Putamen (tissue), 1 donor: ENCODE measurements at regions not wholly inside any gene's neighbourhood (a gene's known extent, or its start where the extent isn't known, plus 50 kb on each side); places are given as distances from the start of the nearest gene placed in this dataset.
A peak's percentile ranks its signal among the peaks of the same experiment; 100 is the strongest.

ENCODE experiments used
- DNase-seq: peaks from one replicate; pipeline ENCODE4 v3.0.0-alpha.2; 2016; ENCODE audit warnings: low spot score

DNA sequence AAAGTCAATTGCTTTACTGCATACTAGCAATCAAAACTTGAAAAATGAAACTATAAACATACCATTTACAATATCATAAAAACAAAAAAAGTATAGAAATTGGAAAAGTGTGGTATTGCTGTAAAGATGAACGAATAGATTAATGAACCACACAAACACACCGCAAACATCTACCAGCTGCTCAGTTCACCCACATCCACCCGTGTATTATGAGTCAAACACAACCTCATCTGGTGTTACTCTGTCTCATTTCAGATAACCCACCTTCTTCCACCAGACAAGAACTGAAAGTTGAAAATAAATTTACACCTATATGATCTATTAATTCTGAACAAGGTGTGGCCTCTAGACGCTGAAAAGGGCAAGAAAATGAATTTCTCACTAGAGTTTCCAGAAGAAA is 53.3 kb downstream of the BLID start:
- no peak for DNase-seq

DNA sequence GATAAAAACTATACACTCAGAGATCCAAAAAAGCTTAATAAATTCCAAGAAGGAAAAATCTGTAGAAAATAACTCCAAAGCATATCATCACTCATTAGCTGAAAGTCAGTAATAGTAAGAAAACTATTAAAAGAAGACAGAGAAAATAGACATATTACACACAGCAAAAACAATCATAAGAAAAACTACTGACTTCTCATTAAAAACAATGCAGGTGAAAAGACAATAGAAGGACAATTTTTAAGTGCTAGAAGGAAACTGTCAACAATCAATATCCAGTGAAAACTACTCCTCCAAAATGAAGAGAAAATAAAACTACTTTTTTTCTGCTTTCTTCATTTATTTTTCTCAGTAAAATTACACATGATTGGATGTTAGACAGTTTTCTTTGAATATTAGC is 56.5 kb downstream of the BLID start:
- no peak for DNase-seq

DNA sequence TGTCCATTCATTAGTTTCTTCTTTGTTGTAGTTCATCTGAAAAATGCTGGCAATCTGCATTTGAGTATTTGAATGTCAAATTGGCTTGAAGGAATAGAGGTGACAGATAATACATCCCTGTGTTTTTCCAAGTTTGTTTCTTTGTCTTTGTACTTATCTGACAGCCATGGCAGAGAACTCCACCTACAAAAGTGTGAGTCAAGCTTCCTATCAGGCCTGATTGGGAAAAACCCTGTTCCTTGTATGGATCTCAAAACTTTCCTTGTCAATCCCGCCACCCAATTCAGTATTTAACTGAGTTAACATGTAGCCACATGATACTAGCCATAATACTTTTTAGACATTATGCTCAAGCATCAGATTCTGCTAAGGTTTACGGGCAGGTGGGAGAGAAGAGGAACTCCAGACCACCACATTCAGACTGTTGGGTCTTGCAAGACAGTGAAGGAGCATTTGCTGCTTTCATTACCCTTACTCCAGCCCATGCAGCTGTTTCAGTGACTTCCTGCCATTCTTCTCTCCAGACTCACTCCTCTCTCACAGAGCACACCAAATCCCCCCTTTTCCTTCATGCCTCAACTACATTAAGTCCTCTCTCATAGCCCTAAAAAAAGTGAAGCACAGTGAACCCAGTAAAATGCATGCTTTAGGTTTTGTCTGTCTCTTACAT is 65.9 kb downstream of the BLID start:
- DNase-seq: no peak

DNA sequence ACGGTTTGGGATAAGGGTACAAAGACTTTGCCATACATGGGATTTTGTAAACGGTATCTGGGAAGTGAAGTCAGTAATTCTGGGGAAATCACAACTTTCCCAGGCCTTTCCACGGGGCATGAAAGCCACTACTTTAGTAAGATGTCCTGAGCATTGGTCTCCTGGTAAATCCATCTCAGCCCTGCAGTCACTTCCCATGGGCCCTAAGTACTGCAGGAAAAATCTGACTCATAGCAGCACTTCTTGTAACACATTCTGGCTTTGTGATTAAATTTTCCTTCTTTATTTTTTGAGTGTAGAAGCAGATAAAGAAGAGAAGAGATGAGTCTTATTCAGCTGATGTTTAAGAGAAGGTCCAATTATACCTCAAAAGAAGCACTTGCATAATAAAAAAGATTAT is 67.6 kb downstream of the BLID start:
- DNase-seq: no peak

DNA sequence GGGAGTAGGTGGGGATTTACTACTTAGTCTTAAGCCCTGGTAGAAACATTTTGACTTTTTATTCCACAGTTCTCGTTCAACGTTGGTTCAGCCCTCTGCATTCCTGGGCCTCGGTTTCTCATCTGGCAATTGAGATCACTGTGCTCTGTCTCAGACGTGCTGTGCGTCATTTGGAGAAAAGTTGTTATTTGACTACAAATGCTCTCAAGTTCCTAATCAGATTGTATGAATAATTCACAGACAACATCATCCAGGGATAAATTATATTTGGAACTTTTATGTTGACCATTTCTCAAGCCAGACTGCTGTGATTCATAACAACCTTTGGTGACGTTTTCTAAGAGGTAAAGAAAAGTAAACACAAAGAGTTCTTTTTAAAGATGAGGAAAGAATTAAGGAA is 69.2 kb downstream of the BLID start:
- DNase-seq: no peak

DNA sequence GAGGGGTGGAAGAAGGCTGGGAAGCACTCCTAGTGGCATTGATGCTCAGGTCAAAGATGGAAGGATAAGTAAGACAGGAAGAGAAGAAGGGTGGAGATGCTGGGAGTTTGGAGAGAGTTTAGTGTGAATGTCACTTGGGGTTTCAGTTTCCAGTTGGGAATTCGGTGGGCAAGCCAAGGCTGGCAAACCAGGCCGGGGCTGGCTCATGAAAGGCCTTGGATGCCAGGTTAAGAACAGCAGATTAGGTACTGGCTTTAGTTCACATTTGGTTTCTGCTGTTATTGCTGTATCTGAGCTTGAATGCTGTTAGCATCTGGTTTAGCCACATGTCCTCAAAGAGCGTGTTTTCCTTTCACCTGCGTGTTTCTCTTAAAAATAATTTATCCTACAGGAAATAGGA is 69.6 kb downstream of the BLID start:
- no peak for DNase-seq

DNA sequence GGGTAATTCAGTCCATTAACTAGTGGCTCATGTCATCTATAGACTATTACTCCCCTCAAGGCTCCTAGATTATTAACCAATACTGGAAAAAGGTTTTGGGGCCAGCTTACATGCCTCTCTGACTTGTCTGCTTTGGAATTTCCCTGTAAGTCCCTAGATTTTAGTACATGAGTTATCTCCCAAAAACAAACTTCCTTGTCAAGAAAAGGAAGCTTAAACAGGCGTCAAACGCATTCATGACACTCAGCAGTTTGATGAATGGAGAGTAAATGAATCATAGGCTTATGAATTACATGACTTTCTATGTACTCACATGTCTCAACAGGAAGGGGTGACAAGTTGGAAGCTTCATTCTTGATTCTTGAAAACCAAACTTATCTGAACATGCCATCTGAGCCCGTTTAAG is 70.8 kb downstream of the BLID start:
- DNase-seq: no peak

DNA sequence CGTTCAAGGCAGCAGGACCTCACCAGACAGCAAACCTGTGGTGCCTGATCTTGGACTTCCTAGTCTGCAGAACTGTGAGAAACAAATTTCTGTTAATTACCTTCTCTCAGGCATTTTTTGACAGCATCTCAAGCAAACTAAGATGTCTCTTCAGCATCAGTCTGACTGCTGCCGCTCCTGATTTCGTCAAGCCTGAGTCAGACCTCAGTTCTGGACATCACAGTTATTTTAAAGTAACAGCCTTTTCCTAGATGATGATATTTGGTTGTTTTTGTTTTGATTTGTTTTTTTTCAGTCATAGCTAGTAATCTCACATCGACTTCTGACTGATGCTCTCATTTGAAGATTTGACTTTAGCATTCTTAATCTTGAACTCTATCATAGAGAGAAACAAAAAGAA is 71.9 kb downstream of the BLID start:
- DNase-seq: no peak

DNA sequence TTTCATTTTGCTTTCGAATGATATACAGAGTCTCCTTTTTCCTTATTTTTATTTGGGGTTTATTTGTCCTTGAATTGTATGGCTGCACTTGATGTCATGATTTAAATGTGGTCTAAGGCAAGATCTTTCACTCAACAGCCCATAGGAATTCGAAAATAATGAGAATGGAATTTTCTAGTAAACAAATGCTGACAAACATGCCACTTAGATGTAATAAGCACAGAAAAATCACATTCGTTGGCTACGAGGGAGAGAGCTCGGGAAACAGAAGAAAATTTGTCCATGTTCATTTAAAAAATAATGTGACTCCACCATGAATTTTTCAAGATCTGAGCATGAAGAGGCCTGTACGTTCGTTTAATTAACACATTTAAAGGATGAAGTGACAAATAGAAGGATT is 73.0 kb downstream of the BLID start:
- no peak for DNase-seq

DNA sequence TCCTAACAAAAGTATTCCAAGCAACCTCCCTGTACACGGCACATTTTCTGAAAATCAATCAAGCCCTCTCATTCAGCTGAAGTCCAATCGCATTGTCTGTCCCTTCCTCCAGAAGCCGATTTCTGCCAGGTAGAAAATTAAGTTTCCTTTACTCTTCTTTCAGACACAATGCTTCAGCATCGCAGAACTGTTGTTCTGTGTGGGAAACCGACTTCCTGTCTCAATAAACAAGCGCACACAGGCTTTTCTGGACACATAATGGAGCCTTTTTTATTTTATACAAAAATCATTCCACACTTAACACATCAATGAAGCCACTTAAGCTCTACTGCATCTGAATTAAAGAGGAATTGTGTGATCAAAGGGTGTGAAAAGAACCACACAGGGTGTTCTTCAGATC is 75.6 kb downstream of the BLID start:
- no peak for DNase-seq

DNA sequence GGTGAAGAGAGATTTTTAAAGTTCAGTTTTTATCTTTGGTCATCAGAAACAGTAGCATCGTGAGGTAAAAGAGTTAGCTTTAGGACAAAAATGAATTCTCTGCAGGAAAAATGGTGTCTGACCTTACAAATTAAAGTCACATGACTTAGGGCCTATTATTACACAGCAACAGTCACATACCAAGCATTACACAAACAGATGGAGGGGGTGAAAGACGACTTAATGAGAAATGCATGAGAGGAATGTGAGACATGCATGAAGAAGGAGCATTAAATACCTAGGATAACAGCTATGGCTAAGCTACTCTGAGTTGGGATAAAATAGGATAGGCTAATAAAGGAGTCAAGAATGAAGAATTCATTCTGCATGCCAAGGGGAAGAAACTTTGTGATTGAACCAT is 77.5 kb downstream of the BLID start:
- DNase-seq: no peak

DNA sequence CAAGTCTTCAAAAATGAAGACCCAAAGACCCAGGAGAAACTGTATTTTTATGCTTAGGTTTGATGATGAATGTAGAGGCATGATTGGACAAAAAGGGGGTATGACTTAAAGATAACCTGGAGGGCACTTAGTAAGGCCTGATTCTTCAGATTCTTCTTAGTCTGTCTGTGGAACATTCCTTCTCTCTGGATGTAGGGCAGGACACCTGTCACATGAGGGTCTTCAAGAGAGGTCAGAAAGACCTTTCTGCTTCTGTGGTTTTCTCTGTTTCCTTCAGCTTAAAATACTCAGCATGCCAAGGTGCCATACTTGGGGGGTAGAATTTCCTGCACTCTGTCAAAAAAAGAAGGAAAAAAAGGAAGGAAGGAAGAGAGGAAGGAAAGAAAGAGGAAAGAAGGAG is 78.1 kb downstream of the BLID start:
- no peak for DNase-seq

DNA sequence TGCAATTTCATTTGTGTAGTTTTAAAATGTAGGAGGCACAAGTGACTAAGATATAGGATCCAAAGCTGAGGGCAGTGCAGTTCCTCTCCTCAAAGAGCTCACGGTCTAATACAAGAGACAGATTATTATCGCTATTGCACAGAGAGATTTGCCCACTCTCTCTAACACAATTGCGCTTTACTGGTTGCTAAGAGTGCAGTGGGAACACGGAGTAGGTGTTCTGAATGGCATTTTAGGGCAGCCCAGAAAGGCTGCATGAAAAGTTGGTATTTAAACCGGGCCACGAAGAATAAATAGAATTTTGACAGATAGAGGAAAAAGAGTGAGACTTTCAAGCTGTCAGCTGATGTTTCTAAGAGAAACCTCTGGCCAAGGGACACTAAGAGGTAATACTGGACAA is 79.5 kb downstream of the BLID start:
- peak; percentile 34 for DNase-seq

DNA sequence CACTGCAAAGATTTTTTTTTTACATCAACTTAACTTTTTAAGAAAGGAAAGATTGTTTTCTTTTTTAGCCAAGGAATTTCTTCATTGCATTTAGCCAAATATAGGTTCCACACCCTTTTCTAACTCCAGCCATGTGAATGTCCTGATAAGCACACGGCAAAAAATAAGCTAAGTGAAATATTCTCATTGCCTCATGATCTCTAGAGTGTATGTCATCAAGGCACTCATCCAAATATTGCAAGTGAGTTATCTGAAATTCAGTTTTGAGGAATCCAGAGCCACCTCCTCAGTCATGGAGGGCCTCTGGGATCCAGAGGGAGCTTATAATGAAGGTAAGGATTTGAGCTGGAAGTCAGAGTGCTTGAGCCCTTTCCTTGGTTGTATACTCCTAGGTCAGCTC is 80.0 kb downstream of the BLID start:
- DNase-seq: no peak

DNA sequence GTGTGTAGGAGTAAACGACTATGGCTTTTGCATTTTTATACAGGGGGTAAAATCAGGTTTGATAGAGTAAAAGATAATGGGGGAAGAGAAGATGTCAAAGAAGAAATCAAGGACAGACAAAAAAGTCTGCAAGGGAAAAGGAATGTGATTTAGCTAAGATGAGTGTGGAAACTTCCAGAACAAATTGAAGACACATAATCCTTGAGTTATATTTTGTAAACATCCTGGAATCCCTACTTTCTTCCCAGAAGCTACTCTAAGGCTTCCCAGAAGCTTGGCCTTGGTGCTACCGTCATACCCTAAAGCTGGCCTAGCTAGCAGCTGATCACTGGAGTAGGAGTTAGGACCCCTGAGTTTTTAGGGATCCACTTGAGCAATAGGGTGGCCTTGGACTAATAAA is 82.4 kb downstream of the BLID start:
- DNase-seq: no peak

DNA sequence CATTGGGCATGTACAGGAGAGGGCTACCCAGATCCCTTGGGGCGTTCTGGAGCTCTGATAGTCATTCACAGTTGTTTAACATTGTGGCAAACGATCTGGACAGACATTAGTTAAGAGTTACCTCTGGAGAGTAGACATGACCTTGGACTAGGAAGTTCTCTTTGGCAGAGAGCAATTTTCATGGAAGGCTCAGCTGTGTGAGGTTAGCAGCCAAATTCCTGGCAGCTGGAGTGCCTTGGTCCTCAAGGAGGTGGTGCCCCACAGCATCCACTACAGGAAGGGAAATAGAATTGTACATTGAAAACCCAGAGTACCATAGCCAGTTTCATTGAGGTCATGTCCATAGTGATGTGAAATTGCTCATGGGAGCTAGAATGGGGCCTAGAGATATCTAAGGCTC is 82.8 kb downstream of the BLID start:
- DNase-seq: no peak

DNA sequence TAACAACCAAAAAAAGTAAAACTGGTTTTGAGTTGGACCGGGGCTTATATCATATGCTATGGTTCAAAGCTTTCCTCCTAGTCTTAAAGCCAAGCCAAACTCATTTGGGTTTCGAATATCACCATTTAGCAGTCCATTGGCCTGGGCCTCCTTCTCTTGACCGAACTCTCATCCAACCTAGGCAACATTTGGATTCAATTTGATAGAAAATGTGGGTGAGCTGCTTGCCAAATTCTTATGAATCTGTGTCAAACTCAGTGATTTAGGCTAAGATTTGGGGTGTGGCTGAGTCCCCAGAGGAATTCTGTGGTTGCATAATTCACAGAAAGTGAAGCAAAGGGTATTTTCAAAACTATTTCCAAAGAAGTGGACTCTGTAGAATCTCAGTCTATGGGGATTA is 83.7 kb downstream of the BLID start:
- no peak for DNase-seq

DNA sequence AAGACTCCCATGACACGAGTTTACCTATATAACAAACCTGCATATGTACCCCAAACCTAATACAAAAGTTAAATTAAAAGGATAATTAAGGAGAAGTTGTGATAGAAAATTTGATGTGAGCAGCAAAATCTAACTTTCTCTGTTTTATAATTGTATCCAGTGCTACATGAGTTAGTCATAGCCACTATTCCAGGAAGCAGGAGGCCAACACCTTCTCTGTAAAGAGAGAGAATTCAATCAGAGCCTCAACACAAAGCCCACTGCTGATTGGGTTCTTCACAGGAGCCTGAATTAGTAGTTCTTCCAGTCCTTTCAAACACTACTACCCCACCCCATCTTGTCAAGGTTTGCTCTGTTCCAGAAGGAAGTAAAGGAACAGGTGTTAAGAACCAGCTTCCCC is 84.2 kb downstream of the BLID start:
- DNase-seq: no peak

DNA sequence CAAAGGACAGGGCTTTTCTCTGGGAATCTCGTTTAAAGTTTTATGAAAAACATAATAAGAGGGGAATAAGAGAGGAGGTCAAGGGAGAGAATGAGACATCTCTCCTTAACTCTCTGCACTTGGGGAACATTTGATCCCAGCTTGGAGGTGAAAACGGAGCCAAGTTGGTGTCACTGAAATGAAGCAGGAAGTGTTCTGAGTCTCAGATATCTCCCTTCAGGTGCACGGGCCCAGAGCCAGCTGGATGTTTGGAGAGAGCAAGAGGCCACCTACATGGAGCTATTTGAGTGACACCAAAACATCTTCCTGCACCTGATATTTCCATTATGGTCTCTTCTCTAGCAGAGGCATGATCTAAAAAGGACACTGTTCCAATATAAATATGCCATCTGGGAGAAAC is 85.7 kb downstream of the BLID start:
- DNase-seq: no peak

DNA sequence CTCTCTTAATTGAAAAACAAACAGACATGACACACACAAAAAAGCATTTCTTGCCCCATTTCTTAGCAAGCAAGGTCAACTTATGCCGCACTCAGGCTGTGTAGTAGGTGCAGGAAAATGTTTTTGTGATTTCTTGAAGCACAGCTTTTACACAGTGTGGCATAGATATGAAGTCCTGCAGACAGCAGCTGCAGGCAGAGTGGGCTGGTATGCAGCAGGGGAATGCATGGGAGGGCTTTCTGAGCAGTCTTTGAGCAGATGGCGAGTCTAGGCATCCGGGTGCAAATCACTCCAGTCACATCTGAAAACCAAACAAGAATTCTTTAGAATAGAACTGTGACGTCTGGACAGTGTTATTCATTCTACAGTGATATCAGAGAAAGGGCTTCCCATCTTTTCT is 87.5 kb downstream of the BLID start:
- no peak for DNase-seq

DNA sequence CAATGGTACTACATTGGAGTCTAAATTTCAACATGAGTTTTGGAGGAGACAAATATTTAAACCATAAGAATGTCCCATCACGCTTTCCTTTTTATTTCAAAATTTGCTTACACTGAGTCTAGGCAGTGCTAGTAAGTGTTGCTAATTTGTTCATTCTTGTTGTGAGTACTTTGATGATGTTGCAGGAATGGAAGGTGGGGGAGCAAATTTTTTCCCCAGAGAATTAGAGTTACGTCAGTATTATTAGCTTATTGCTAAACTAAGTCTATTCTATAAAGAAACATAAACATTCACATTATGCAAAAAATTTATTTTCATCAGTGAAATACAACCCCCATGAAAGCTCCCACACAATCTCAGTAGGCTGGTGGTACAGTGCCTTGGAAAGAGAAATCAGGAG is 88.0 kb downstream of the BLID start:
- no peak for DNase-seq

DNA sequence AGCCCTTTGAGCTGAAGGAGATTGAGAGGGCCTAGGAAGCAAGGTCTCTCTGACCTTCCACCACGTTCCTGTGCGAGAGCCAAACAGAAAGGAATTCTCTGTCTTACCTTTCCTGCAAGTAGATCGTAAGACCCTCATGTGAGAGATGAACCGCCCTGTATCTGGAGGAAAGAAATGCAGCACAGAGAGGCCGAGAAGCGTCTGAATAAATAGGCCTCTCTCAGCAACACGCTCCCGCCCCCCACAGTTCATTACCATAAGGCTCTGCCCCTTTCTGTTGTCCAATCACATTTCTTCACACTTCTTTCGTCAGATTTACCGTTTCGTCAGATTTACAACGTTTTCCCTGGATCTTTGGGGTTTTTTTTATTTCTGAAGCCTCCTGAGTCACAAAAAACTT is 90.3 kb downstream of the BLID start:
- no peak for DNase-seq

DNA sequence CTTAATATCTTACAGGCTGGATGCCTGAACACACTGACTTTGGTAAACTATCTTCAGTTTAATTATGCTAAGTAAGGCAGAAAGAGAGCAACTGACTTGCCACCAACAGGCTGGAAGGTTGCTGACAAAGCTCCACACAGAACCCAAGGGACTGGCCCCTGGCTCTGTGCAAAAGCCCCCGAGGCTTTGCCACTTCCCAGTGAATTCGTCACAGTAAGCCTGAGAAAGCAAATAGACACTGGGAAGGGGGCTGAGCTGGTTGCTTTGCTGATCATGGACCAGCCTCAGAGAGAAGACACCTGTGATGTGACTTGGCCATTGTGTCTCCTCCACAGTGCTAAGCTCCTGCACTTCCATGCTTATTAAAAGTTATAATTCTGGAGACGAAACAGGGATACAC is 91.7 kb downstream of the BLID start:
- no peak for DNase-seq

DNA sequence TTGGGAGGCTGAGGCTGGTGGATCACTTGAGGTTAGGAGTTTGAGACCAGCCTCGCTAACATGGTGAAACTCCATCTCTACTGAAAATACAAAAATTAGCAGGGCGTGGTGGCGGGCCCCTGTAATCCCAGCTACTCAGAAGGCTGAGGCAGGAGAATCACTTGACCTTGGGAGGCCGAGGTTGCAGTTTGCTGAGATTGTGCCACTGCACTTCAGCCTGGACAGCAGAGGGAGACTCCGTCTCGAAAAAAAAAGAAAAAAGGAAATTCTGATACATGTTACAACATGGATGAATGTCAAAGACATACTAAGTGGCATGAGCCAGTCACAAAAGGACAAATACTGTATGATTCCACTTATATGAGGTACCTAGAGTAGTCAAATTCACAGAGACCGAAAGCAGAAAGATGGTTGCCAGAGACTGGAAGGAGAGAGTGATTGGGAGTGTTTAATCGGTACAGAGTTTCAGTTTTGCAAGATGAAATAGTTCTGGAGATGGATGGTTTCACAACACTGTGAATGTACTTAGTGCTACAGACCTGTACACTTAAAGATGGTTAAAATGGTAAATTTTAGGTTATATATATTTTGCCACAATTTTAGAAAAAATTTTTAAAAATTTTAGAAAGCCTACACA is 92.3 kb downstream of the BLID start:
- no peak for DNase-seq
